HG03565 (cell line): ENCODE measurements at regions not wholly inside any gene's neighbourhood (a gene's known extent, or its start where the extent isn't known, plus 50 kb on each side); places are given as distances from the start of the nearest gene placed in this dataset.
"Not testable (repeated sequence)": the region's sequence is repeated elsewhere in the genome, so short reads cannot be mapped to it uniquely, and the experiment has no call there.

Experiments
- ATAC-seq: cut with Tn5 transposase; IDR thresholded peaks from one replicate; pipeline ENCODE4 v1.9.1; 2021; ENCODE audit warnings: mild to moderate bottlenecking, moderate library complexity; ENCODE audit not compliant: unreplicated experiment

- ATAC-seq = peak; percentile 90
Observed at GRCh38 chr4:101730291-101731117, 60.0 kb upstream of the BANK1 start.

GRCh38 chr4:101727238-101727637, 63.3 kb upstream of the BANK1 start:
- no peak for ATAC-seq

GRCh38 chr4:101724093-101724492, 66.4 kb upstream of the BANK1 start:
- no peak for ATAC-seq

- ATAC-seq = no peak
Observed at GRCh38 chr4:101718810-101719209, 71.7 kb upstream of the BANK1 start.

GRCh38 chr4:101711590-101712260, 78.8 kb upstream of the BANK1 start:
- ATAC-seq = no peak

DNA sequence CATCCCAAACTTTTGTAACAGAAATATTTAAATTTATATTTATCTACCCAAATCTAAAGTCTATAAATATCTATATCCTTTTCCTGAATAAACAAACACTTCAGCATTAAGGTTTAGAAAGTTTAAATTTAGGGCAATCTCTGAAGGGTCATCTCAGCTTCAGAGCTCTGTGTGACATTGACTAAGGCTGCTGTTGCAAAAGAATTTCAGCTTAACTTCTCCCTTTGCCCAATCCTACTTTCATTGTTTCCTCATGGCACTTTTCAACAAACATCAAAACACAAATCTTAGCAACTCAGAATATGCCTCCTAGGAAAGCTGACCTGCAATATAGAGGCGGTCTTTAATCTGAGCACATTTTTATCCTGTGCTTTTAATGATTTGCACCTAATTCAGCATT, 79.7 kb upstream of the BANK1 start:
- no peak for ATAC-seq

DNA sequence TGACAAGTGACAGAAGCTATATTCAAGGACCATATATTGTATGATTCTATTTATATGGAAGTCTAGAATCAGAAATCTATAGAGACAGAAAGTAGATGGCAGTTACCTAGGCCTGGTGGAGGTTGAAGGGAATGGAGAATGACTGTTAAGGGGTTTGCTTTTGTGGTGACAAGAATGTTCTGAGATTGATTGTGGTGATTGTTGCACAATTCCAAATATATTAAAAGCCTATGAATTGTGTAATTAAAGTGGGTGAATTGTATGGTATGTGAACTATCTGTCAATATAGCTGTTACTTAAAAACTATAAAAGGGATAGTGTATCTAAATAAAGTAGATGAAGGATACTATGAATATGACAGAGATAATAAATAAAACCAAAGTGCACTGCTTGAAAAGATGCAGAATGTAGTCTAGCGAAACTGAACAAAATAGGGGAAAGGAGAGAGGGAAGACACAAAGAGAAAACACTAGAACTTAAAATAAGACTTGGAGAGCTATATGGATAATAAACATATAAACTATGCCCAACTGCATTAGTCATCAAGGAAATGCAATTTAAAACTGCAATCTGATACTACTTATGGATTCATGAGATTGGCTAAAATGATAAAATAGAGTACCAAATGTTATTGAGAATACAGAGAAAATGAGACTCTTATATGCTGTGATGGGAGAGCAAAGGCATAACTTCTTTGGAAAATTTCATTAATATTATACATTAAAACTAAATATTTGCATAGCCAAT, 82.1 kb upstream of the BANK1 start:
- ATAC-seq = no peak

- ATAC-seq = no peak
Observed at GRCh38 chr4:101707596-101707995, 82.9 kb upstream of the BANK1 start.

DNA sequence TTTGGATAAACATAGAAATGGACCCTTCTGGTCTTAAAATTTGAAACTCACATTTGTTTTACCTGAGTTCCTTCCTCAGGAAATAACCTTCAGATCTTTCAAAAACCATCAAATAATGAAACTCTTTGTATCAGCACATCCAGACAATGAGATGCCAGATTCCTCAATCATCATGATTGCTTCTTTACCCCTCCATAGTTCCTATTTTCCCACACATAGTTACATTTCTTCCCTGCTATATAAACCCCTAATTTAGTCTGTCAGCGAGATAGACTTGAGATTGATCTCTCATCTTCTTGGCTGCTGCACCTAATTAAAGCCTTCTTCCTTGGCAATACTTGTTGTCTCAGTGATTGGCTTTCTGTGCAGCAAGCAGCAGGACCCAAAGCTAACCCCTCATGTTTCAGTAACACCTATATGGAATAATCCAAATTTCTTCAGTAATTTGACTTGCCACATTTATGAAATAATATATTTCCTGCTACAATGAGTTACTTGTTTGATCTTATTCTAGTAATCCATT, 83.9 kb upstream of the BANK1 start:
- no peak for ATAC-seq

- no peak for ATAC-seq
Observed at GRCh38 chr4:101701551-101701950, 89.0 kb upstream of the BANK1 start.

DNA sequence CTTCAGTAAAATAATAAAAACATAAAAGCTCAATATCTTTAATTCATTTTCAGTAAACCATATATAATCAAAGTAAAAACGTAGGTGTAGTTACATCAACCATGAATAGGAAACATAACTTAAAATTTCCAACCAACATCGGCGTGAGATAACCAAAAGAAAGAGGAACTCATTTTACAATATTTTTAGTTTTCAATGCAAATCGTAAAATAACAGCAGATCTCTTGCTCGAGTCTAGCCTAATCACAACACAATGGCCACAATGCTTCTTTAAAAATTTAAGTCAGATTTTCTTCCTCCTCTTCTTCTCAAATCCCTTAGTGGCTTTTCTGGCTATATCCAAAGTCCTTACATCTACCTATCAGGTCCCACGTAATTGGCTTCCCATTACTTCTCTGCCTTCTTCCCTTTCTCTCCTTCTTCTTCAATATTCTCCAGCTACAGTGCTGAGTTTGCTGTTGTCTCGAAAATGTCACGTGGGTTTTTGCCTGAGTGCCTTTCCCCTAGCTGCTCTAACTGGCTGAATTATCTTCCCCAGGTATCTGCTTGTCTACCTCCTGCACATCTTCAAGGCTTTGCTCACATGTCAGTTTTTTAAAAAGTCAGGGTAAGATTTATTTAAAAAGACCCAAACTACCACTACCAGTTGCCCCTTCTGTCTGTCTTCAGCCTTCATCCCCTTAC, 90.9 kb upstream of the BANK1 start:
- no peak for ATAC-seq

GRCh38 chr4:101697266-101697665, 93.3 kb upstream of the BANK1 start:
- no peak for ATAC-seq

DNA sequence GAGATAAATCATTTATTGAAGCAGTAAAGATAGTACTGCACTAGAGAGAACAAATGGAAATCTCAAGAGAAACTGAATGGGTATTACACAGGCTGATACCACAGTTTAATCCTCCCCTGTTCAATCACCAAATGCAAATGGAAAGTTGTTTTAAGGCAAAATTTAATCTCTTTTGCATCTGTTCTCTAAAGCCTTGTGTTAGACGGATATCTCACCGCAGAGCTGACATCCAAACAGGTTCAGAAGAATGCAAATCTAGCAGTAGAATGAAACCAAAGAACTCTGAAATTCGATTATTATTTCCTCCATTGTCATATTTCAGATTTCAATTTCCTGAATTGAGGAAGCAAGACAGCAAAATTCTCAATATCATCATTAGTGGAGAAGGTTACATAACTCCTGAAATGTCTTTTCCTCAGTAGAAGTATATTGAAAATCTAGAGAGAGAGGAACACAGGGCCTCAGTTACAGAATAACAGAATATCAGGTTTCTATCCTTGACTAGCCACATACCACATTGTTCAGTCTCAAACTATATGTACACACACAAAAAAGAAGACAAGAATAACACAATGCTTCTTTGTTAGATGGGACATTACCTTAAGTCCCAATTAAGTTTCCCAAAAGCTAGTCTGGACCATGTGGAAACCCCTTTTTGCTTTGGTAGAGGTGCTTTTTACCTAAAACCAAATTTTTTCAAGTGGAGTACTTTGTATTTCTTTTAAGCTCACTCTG, 94.1 kb upstream of the BANK1 start:
- no peak for ATAC-seq

- no peak for ATAC-seq
Observed at GRCh38 chr4:101695176-101695575, 95.4 kb upstream of the BANK1 start.

- not testable (repeated sequence) for ATAC-seq
Observed at GRCh38 chr4:101694403-101694802, 96.1 kb upstream of the BANK1 start.

- peak; percentile 70 for ATAC-seq
Observed at GRCh38 chr4:101693842-101694398, 96.6 kb upstream of the BANK1 start.

DNA sequence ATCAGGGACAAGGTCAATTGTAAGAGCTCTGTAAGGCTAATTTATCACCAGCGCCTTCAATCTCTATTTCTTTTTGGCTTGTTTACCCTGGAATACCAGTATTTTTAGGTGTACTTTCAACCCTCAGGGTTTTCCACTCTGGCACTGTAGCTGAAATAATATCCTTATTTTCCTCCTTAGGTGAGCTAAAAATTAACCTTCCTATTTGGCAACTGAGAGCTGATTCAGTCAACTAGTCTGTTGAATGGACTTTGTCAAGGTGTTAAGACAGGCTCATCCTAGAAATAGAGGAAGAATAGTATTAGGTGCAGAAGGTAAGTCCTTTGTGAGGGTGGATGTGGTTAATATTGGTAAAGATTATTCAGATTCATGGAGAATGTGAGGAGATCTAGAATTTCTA, 101.3 kb upstream of the BANK1 start:
- ATAC-seq = no peak

DNA sequence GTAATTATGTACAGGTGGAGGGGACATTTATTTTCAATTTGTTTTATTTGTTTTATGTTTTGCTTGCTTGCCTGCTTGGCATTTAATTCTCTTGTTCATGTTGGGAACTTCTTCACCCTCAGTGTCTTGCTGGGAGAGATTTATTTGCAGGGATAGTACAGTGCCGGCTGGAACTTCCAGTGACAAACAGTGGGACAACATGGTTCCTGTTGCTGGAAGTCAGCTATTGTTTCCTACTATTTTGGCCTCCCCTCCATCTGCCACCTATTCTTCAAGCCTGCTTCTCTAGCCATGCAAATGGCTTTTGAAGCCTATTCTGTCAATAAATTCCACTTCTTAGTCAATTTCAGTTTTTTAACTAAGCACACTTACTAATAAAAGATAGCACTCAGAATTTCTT, 105.4 kb upstream of the BANK1 start:
- ATAC-seq = no peak

- no peak for ATAC-seq
Observed at GRCh38 chr4:101682946-101683345, 107.6 kb upstream of the BANK1 start.

DNA sequence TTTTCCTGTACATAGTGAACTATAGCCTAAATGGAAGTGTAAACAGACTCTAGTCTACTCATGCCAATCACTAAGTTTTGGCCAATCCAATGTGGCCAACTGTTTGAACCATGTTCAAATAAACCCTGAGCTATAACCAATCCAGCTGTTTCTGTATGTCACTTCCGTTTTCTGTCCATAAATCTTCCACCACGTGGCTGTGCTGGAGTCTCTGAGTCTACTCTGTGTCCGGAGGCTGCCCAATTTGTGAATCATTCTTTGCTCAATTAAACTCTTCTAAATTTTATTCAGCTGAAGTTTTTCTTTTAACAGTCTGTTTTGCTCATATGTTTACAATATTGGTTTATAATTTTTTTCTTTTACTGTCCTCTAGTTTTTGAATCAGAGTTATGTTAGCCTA, 112.3 kb upstream of the BANK1 start:
- ATAC-seq = no peak
